Smooth muscle cell (in vitro differentiated cells): ENCODE measurements at regions not wholly inside any gene's neighbourhood (a gene's known extent, or its start where the extent isn't known, plus 50 kb on each side); places are given as distances from the start of the nearest gene placed in this dataset.

Source experiments
- DNase-seq: peaks from one replicate; lab custom pipeline; 2025; ENCODE audit not compliant: unreplicated experiment; lab: John Stamatoyannopoulos, UW
- H2AFZ ChIP-seq: fragments of 200-600 bp; sonication (generic); 2 replicates; pipeline ENCODE4 v1.6.0; 2016; ENCODE audit warnings: antibody characterized with exemption, low read depth, mild to moderate bottlenecking
- H3F3A ChIP-seq: fragments of 200-600 bp; sonication (generic); 2 replicates; pipeline ENCODE4 v1.6.0; 2017; ENCODE audit warnings: antibody characterized with exemption, low read depth
- H3K27ac ChIP-seq: fragments of 200-600 bp; sonication (generic); 2 replicates; pipeline ENCODE4 v1.5.1; 2016; ENCODE audit warnings: low read depth, mild to moderate bottlenecking
- H3K27me3 ChIP-seq: fragments of 200-600 bp; sonication (generic); 2 replicates; pipeline ENCODE4 v1.6.1; 2016; ENCODE audit warnings: low read depth, mild to moderate bottlenecking
- H3K36me3 ChIP-seq: fragments of 200-600 bp; sonication (generic); 2 replicates; pipeline ENCODE4 v1.5.1; 2016; ENCODE audit warnings: low read depth
- H3K4me1 ChIP-seq: fragments of 200-600 bp; sonication (generic); 2 replicates; pipeline ENCODE4 v1.5.1; 2016; ENCODE audit warnings: low read depth
- H3K4me2 ChIP-seq: fragments of 200-600 bp; sonication (generic); 2 replicates; pipeline ENCODE4 v1.6.0; 2016; ENCODE audit warnings: mild to moderate bottlenecking
- H3K4me3 ChIP-seq: fragments of 200-600 bp; sonication (generic); 2 replicates; pipeline ENCODE4 v1.5.1; 2016; ENCODE audit warnings: mild to moderate bottlenecking
- H3K79me2 ChIP-seq: fragments of 200-600 bp; sonication (generic); 2 replicates; pipeline ENCODE4 v1.6.0; 2016; ENCODE audit warnings: low read depth, mild to moderate bottlenecking
- H3K9ac ChIP-seq: fragments of 200-600 bp; sonication (generic); 2 replicates; pipeline ENCODE4 v1.6.0; 2016; ENCODE audit warnings: low read depth
- H3K9me3 ChIP-seq: fragments of 200-600 bp; sonication (generic); replicated peaks from 2 replicates; pipeline ENCODE4 v1.5.1; 2016; ENCODE audit warnings: low read depth
- H4K20me1 ChIP-seq: fragments of 200-600 bp; sonication (generic); 2 replicates; pipeline ENCODE4 v1.6.0; 2016; ENCODE audit warnings: low read depth
- CTCF ChIP-seq: fragments of 200-600 bp; sonication (generic); IDR thresholded peaks from 2 replicates; pipeline ENCODE4 v1.5.1; 2017; ENCODE audit warnings: borderline replicate concordance, mild to moderate bottlenecking, antibody characterized with exemption; ENCODE audit not compliant: insufficient read depth, poor library complexity, severe bottlenecking
- WGBS: methylation state at CpG from one replicate; pipeline ENCODE4 v1.1.7; 2016; ENCODE audit warnings: low lambda C conversion rate; 5-methylcytosine and 5-hydroxymethylcytosine counted together

- Histone ChIP-seq H3K27ac (no peak overlapping the region), H3K27me3 (no peaks in the 10 kb centered on the region), H3F3A (no peaks in the 10 kb centered on the region), H3K4me2 (no peak overlapping the region), H3K4me3 (no peak overlapping the region), H3K9me3 (no peaks in the 10 kb centered on the region), H2AFZ (no peak overlapping the region), H3K36me3 (no peaks in the 10 kb centered on the region), H4K20me1 (no peaks in the 10 kb centered on the region), H3K79me2 (no peaks in the 10 kb centered on the region), H3K9ac (no peak overlapping the region), H3K4me1 (no peaks in the 10 kb centered on the region)
- WGBS: 76% methylated on average over 1 of the region's 1 CpG
- DNase-seq: no peak
- TF ChIP-seq CTCF: no peak
Measured at GRCh38 chr1:200265104-200265503, 144.7 kb downstream of the ZNF281 start.

GRCh38 chr1:200263203-200263602 is 146.6 kb downstream of the ZNF281 start:
- DNase-seq: no peak
- TF ChIP-seq CTCF: no peak
- WGBS: 93% methylated on average over 3 of the region's 3 CpGs

GRCh38 chr1:200262326-200262965 is 147.4 kb downstream of the ZNF281 start:
- no peaks in the 10 kb centered on the region for H3K4me1 ChIP-seq
- H3K79me2 ChIP-seq: no peaks in the 10 kb centered on the region
- H3K9ac ChIP-seq: no peak overlapping the region
- H3K36me3 ChIP-seq: no peaks in the 10 kb centered on the region
- no peak overlapping the region for H3K27ac ChIP-seq
- no peak for DNase-seq
- no peaks in the 10 kb centered on the region for H3K9me3 ChIP-seq
- 93% methylated on average over 7 of the region's 7 CpGs for WGBS
- no peak overlapping the region for H2AFZ ChIP-seq
- H3K4me2 ChIP-seq: no peak overlapping the region
- H4K20me1 ChIP-seq: no peaks in the 10 kb centered on the region
- H3K27me3 ChIP-seq: no peaks in the 10 kb centered on the region
- TF ChIP-seq CTCF: no peak
- H3F3A ChIP-seq: no peaks in the 10 kb centered on the region
- no peak overlapping the region for H3K4me3 ChIP-seq

More at GRCh38 chr1:200263203-200263602, 146.6 kb downstream of the ZNF281 start:
- H4K20me1 ChIP-seq: no peaks in the 10 kb centered on the region
- no peak overlapping the region for H3K4me3 ChIP-seq
- no peak overlapping the region for H3K9ac ChIP-seq
- H3K4me2 ChIP-seq: no peak overlapping the region
- no peaks in the 10 kb centered on the region for H3K4me1 ChIP-seq
- H3K79me2 ChIP-seq: no peaks in the 10 kb centered on the region
- no peaks in the 10 kb centered on the region for H3K9me3 ChIP-seq
- H3K36me3 ChIP-seq: no peaks in the 10 kb centered on the region
- no peaks in the 10 kb centered on the region for H3F3A ChIP-seq
- H3K27ac ChIP-seq: no peak overlapping the region
- H3K27me3 ChIP-seq: no peaks in the 10 kb centered on the region
- no peak overlapping the region for H2AFZ ChIP-seq

- H2AFZ ChIP-seq: no peak overlapping the region
- no peak for DNase-seq
- no peaks in the 10 kb centered on the region for H3K4me1 ChIP-seq
- H3K27me3 ChIP-seq: no peaks in the 10 kb centered on the region
- no peak overlapping the region for H3K27ac ChIP-seq
- H3K4me2 ChIP-seq: no peak overlapping the region
- no peak overlapping the region for H3K9ac ChIP-seq
- TF ChIP-seq CTCF: no peak
- no peaks in the 10 kb centered on the region for H3K9me3 ChIP-seq
- no peak overlapping the region for H3K4me3 ChIP-seq
- H3F3A ChIP-seq: no peaks in the 10 kb centered on the region
- WGBS: 83% methylated on average over 5 of the region's 5 CpGs
- no peaks in the 10 kb centered on the region for H4K20me1 ChIP-seq
- H3K79me2 ChIP-seq: no peaks in the 10 kb centered on the region
- H3K36me3 ChIP-seq: no peaks in the 10 kb centered on the region
Measured at GRCh38 chr1:200260597-200261335, 149.1 kb downstream of the ZNF281 start.
